HG03565 (cell line): ENCODE measurements at regions not wholly inside any gene's neighbourhood (a gene's known extent, or its start where the extent isn't known, plus 50 kb on each side); places are given as distances from the start of the nearest gene placed in this dataset.

ENCODE experiments used
- ATAC-seq: cut with Tn5 transposase; IDR thresholded peaks from one replicate; pipeline ENCODE4 v1.9.1; 2021; ENCODE audit warnings: mild to moderate bottlenecking, moderate library complexity; ENCODE audit not compliant: unreplicated experiment

DNA sequence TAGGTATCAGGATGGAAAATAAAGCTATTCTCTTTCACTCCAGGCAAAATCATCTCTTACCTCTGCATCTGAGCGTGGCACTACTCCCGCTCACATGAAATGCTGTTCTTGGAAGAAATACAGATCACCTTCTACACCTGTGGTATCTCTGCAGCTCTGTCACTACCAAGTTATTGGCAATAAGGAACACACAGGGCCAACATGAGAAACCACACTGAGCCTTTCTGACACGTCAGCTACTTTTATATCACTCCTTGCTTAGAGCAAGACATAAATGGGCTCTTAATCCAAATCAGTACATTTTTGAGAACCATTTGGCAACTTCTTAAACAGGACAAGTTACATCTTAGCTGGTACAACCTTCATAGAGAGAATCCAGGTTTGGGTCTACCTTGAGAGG is 101.8 kb upstream of the GUCY1A1 start:
- no peak for ATAC-seq

DNA sequence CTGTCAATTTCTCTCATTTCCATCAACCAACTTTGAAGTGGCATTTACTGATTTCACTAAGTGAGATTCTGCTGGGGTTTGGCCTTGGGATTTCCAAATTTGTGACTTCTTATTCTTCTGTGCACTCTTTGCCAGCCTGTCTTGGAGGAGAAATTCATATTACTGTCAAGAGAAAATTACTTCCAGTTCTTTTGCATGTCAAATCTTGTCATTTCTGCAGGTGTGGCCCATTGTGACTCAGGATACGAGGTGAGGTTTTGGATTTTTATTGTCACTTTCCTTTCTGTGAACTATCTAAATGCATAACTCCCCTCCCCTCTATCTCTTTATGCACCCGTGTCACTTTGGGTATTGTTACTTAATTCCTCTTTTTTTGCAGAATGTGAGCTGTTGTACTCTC is 102.6 kb upstream of the GUCY1A1 start:
- no peak for ATAC-seq

DNA sequence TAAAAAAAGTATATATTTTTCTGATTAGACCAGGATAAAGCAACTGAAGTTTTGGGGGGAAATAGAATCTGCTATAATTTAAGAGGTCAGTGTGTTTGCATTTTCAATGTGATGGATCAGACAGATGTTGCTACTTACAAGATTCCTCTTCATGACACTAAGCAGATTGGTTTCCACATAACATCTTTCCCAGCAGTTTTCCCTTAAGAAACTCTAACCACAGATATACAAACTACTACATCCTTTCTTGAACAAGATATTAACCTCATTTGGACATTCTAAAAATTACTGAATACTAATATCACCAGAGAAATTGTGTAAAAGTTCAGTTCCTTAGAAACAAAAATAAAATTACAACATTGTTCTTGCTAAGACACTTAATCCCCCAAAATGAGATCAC is 106.7 kb upstream of the GUCY1A1 start:
- ATAC-seq = no peak

DNA sequence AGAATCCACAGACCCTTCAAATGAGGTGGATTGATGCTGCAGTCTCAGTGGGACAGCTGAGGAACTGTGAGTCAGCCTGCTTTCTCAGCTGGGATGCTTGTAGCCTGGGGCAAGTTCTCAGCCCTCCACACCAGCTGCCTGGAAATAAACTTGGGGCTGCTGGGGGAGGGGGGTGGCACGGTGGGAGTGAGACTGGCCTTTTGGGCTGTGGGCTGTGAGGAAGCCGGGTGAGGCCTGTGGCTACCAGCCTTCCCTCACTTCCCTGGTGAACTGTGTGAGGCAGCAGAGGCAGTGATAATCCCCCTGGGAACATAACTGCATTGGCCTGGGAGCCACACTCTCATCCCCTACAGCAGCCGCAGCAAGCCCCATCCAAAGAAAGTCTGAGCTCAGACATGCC is 114.5 kb upstream of the GUCY1A1 start:
- no peak for ATAC-seq

DNA sequence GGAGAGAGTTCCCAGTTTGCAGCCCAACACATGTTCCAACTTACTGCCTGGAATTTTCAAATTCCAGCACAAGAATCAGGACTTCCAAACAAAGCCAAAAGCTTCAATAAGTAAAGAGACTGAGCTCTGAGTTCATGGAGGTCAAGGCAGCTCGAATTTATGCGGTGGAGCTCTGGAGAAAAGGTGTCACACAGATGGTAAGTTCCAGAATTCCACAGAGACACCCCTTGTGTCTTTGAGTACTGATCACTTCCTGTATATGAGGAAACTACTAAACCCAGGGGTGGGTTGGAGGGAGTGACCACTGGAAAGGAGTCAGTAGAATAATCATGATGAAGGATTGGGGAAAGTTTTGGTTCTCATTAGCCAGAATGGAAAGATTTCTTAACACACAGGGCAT is 118.5 kb upstream of the GUCY1A1 start:
- no peak for ATAC-seq

DNA sequence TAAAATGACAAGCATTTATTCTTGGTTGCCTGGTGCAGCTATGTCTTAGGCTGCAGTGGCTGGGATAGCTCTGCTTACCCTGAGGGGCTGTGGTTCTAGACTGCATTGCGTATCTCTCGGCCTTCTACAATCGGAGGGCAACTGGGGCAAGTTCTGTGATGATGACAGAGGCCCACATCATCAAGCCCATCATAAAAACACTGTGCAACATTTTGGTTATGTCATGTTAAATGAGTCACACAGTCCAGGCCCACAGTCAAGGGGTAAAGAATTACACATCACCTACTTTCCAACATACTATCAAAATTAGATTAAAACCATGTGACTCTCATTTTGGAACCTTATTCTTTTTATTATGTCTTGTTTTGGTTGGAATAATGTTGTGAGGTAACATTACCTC is 120.2 kb upstream of the GUCY1A1 start:
- ATAC-seq = no peak

DNA sequence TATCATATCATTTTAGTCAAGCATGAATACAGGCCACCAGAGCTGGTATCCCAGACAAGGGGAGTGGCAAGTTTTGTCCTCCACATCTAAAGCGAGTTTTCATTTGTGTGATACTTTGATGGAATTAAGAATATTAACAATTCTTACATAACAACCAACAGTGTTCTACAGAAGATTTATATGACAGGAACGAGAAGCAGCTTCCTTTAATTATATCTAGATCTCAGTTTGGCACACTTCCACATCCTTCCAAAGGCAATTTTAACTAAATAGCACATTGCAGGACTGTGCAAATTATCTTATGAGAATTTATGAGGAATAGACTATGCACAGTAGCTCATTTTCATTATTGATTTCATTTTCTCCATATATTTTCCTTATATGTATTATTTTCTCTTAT is 121.2 kb upstream of the GUCY1A1 start:
- ATAC-seq = no peak

DNA sequence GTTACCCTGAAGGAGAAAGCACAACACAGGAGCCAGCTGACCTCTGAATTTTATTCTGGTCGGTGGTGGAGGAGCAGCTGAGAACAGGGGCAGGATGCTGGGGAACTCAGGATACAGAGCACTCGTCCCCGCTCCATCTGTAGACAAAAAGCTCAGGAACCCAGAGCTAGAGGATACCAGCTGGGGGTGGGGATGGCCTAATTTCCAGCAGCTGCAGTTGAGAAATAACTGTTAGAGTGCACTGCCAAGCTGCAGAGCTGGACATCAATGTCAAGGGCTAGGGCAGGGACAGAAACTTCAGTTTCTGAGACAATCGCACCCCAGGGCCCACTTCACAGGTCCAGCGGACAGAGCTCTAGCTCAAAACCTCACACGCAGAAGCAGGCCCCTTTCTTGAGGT is 122.1 kb upstream of the GUCY1A1 start:
- no peak for ATAC-seq

DNA sequence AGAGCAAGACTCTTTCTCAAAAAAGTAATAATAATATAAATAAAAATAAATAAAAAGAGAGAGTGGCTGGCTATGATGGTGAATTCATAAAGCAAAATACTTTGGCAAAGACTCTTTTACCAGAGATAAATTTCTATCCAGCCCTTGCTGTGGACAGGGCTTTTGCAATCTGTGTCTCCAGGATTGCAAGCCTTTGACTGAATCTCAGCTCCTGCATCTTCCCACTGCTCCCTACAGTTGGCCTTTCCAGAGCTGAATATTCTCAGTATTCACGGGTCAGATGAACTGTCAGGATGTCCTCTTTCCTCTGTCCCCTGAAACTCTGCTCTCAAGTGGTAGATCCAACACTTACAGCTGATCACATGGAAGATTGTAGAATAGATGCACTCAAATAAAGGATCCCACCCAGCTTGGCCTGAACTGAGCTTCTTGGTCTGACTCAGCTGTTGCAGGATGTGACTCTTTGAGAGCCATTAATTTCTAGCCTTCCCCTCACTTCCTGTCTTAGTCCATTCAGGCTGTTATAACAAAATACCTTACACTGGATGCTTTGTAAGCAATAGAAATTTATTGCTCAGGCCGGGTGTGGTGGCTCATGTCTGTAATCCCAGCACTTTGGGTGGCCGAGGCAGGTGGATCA is 123.4 kb upstream of the GUCY1A1 start:
- peak; percentile 82 for ATAC-seq

DNA sequence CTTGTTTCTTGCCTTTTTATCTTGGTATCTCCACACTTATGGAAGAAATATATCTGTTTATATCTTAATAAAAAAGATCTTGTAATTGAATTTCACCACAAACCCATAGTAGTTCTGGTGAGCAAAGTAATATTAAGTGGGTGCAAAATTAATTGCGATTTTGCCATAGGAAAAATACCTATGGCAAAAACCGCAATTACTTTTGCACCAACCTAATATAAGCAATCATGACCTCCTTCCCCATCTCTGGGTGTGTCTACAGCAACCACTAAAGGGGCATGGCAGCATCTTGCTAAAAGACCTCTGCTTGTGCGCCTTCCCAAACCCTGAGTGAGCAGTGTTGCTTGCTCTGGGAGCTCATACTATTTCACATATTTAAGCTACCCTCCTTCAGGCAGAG is 124.2 kb upstream of the GUCY1A1 start:
- no peak for ATAC-seq

DNA sequence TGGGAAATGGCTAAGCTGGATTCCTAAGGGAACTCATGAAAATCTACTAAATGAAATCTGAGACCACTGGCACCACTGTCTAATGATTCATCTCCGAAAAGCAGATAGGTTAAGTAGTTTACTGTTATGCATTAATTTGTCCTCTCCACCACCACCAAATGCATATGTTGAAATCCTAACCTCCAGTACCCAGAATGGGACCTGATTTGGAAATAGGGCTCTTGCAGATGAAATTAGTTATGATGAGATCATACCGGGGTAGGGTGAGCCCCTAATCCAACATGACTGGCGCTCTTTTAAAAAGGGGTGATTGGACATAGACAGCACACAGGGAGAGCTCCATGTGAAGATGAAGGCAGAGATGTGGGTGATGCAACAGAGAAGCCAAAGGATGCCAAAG is 124.9 kb upstream of the GUCY1A1 start:
- ATAC-seq = no peak

DNA sequence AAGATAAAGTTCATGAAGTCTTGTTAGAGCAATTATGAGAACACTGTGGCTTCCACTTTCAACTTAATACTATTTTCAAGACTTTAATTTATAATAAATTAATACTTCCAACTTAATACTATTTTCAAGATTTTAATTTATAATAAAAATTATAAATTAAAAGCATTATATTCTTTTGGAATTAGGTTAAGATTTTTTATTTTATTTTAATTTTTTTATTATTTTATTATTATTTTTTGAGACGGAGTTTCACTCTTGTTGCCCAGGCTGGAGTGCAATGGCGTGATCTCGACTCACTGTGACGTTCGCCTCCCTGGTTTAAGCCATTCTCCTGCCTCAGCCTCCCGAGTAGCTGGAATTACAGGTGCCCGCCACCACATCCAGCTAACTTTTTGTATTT is 126.0 kb upstream of the GUCY1A1 start:
- ATAC-seq = no peak

DNA sequence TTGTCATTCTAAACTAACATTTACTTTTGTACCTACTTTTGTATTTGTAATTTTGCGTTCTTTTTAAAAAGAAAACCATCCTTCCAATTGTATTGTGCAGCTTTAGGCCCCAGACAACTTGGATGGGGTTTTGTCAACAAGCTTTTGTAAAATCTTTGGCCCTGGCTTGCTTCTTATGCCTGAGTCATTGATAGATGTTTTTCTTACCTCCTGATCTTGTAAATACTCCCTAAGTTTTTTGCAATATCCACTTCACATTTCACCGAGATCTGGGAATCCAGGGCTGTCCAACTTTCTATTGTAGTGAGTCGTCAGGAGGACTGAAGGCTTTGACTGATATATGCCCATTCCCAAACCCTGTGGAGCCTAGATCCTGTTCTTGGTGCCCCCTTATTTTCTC is 126.9 kb upstream of the GUCY1A1 start:
- no peak for ATAC-seq

DNA sequence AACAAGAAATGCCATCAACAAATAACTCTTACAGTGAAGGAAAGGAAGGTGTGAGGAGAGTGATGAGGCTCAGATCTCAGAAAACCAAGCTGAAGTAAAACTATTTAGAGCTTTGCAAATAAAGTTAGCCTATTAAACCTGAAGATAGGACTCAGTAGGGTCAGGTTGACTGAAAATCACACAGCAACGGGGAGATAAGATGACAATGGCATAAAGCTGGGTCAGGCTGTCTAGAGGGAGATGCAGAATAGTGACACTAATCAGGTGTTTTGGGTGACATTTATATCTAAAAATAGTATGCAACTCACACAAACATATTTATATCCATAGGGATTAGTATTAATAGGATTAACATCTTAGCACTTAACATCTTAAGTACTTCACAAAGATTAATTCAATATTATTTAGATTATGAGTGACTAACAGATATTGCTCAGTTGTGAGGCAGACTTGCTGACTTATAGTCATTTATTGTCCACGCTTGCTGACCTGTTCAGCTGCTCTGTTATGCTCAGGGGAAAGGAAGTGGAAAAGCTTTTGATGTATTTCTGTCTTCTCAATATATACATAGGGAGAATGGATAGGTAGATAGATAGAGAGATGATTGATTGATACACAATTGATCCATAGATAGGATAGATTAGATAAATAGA is 130.7 kb upstream of the GUCY1A1 start:
- ATAC-seq = no peak

DNA sequence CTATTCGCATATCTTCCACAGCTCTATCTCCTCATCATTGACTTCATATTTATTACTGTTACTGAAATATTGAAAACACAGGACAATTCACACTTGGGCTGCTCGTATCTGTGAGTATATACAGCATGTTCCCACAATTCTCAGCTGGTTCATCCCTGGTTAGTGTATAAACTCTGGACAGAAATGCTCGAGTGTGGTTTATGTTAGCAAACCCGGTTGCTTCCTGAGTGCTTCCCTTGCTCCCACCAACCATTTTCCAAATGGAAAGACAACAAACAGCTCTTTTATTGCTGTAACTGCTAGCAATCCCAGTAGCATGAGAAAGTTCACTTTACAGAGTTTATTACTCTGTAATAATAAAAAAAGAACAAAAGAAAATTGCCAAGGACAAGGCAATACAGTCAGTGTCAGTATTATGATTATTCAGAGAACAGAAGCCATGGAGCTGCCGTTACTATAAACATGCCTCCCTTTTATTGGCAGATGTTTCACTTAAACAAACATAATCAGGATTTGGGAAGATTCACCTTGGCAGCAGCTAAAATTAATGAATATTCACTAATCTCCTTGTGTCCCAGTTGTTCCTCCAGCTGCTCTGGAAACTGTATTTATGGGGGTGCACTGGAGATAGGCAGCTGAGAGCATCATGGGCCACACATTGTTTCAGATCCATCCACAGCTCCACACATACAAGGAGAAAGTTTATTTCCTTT is 134.1 kb upstream of the GUCY1A1 start:
- no peak for ATAC-seq

DNA sequence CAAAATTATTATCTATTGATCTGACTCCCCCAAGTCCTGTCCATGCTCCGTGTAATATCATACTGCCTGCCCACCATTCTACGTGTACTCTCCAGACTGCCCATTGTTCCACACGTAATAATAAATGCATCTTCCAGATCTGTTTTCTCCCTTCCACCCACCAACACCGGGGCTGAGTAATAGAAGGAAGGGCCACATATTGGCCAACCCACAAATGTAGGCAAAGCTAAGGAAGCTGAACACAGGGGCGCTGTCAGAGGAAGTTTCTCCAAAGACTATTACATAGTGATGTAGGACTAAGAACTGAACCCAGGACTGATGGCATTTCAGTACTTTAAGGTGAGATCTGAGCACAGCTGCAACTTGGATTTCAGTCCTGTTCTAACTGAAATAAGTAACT is 135.8 kb upstream of the GUCY1A1 start:
- no peak for ATAC-seq

DNA sequence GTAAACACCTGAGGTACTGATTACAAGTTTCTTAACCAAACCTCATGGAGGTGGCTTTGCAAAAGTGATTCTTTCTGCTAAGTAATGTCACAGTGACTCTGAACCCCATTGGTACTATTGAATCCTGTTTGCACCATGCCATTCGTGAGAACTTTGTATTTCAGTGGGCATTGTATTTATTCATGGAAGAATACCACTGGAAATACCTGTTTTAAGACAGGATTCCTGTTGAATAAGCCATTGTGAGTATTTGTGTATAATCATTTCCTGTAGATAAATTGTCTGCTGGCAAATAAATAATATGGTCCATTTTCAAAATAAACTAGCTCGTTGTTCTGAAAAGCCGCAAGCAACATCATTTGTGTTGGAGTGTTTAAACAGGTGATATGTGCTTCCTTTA is 136.4 kb upstream of the GUCY1A1 start:
- ATAC-seq = no peak

DNA sequence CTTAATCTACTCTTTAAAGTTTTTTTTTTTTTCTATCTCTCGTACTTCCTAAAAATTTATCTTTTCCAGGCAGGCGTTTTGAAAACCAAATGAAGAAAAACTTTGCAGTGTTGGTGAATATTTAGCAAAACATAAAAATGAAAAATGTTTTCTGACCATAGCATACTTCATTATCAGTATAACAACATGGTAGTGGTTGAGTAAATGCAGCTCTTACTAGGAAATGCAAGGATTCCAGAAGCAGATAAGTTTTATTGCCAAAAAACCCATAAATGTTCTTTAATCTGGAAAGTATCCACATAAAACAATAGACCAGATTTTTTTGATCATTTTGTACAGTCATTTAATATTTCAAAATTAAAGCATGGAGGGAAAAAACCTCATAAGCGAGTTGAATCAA is 136.9 kb upstream of the GUCY1A1 start:
- no peak for ATAC-seq

DNA sequence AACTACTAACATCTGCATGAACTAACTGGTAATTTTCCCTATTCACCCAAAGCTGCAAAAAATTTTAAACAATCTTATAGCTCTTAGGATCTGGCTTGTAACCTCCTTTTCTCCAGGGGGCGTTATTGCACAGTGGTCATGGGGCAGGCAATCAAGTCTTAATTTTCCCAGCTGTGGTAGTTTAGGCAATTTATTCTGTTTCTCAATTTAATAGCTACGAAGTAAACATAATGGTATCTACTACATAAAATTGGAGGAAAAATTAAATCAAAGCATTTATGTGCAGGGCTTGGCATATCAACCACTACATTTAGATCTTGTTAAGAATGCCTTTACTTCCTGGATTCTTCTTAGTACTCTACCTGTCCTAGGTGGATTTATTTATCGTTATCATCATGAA is 137.4 kb upstream of the GUCY1A1 start:
- ATAC-seq = no peak

DNA sequence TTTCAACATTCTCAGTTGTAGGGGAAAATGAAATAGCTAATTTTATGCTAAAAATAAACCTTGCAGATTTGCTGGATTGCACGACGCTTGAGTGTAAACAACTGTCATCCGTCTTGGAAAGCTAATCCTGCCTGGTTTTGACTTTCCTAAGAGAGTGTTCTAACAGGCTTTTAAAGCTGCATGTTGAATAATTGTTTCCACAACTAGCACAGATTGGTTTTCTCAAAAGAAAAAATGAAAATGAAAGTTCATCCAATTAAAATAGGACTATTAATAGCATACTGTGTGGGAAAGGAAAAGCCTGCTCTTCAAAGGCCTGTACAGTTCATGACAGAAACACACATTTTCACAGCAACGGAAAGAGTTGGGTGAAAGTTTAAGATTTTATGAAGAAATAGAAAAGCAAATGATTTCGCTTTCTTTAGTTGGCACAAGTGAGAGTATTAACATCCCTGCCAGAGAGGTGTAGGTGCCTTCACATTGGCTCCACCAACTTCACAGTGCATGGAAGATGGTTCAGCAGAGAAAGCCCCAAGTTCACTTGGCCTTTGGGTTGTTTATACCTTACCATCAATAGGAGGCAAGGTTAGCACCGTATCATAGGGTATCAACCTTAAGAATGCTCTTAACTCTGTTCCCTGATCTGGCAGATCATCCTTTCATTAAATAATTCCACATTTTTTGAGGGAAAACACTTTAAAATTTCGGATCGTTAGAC is 140.0 kb upstream of the GUCY1A1 start:
- ATAC-seq = no peak

DNA sequence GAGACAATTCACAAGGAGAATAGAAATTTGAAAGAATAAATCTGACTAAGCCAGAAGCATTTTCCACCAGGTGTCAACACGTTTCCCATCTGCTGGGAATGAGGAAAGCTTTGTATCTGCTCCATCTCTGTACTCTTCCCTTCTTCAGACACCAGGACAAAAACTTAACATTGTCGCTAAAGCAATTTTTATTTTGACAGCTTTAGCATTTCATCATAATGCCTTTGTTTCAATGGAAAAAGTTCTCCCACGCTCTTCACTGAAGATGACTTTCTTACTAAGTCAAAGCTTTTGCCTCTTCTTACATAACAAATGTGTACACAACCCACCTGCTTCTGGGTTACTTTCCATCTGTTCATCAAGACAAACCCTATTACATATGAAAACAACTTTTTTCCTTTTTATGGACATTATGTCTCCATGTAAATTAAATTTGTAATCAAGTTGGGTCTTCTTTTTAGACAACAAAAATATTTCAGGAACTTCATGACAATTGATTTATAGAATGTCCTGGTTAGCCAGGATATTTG is 141.7 kb upstream of the GUCY1A1 start:
- no peak for ATAC-seq

DNA sequence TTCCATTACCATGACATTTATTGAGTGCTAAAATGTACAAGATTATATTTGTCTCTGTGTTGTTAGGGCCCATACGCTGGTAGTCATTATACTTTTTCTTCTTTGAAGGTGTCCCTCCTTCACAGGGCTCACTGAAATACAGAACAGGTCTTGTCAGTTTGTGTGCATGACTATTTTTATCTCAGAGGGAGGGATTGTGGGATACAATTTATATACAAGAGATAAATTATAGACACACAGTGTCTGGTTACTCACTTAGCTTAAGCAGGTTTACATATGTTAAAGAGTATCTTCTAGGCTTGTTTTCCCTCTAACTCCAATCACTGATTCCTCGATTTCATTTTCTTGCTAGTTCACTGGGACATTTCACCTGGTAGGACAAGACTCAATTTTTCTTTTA is 143.3 kb upstream of the GUCY1A1 start:
- no peak for ATAC-seq
